Gastroesophageal sphincter (tissue), 4 donors: ENCODE measurements at regions not wholly inside any gene's neighbourhood (a gene's known extent, or its start where the extent isn't known, plus 50 kb on each side); places are given as distances from the start of the nearest gene placed in this dataset.

Experiments
- ATAC-seq: fragments of 150-250 bp; one replicate; pipeline ENCODE4 v1.9.1; 2016; ENCODE audit warnings: mild to moderate bottlenecking, moderate library complexity
- H3K27ac ChIP-seq, 4 donors: fragments of 200-600 bp; sonication (generic) in 3 of 4; 1 replicate in 3 of 4; 2 replicates in 1 of 4; pipeline ENCODE4 v1.5.1; 2016 to 2019
- H3K27me3 ChIP-seq: fragments of 200-600 bp; sonication (generic); one replicate; pipeline ENCODE4 v1.5.1; 2019
- H3K36me3 ChIP-seq, 2 donors: fragments of 200-600 bp; sonication (generic); one replicate each; pipeline ENCODE4 v1.5.1; 2019; ENCODE audit warnings: control low read depth in 1 of 2
- H3K4me1 ChIP-seq, 3 donors: fragments of 200-600 bp; sonication (generic); 1 replicate in 2 of 3; 2 replicates in 1 of 3; pipeline ENCODE4 v1.5.1; 2016 to 2019; ENCODE audit warnings: control low read depth in 2 of 3
- H3K4me3 ChIP-seq, 2 donors: fragments of 200-600 bp; sonication (generic); one replicate each; pipeline ENCODE4 v1.5.1; 2019; ENCODE audit warnings: mild to moderate bottlenecking in 1 of 2, moderate library complexity in 1 of 2
- H3K9me3 ChIP-seq, 3 donors: fragments of 200-600 bp; sonication (generic); one replicate each; pipeline ENCODE4 v1.5.1; 2017 to 2019; ENCODE audit warnings: control low read depth in 2 of 3
- CTCF ChIP-seq, 4 experiments: fragments of 200-600 bp in 2 of 4; fragments of 450-650 bp in 2 of 4; sonication (generic) in 1 of 4; IDR thresholded peaks; one replicate each; pipeline ENCODE4 v1.5.1; 2017 to 2019; ENCODE audit warnings: antibody characterized with exemption in 4 of 4, mild to moderate bottlenecking in 2 of 4, moderate library complexity in 2 of 4
- EP300 ChIP-seq: sonication (generic); formaldehyde crosslinking; IDR thresholded peaks from one replicate; pipeline ENCODE4 v1.6.1; 2017; ENCODE audit warnings: antibody characterized with exemption, mild to moderate bottlenecking
- POLR2A ChIP-seq, 2 donors: fragments of 450-650 bp; IDR thresholded peaks; one replicate each; pipeline ENCODE4 v1.6.1; 2017; ENCODE audit warnings: antibody characterized with exemption in 2 of 2, mild to moderate bottlenecking in 2 of 2, moderate library complexity in 1 of 2
- POLR2AphosphoS5 ChIP-seq: sonication (generic); formaldehyde crosslinking; IDR thresholded peaks from one replicate; pipeline ENCODE4 v1.6.1; 2017; ENCODE audit warnings: antibody characterized with exemption
- WGBS, 2 donors: methylation state at CpG; one replicate each; pipeline ENCODE4 v1.1.5; 2018; ENCODE audit warnings: low coverage in 1 of 2; 5-methylcytosine and 5-hydroxymethylcytosine counted together

DNA sequence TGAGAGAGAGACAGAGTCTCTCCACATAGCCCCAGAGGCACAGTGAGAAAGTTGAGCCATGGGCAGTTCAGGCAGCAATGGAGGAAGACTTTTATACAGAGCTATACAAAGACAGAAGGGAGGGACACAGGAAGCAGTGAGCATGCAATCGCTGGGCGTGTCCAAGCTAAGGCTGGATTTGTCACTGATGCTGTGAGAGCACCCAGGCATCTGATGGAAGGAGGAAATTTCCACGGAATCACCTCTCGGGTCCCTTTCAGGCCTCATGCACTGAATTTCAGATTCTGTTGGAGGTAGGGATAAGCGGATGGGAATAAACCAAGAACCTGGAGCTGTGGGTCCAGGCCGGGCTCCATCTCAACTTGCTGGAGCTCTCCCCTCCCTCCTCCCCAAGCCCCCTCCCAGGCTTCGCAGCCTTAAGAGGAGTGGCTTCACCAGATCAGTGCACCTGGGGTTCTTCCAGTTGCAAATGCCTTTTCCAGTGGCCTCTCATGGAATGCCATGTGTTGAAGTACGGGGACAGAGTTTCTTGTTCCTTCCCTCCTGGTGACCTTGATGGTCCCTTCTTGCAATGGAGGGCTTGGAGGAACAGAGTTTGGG is 114.8 kb upstream of the ALDH1B1 start:
- no peak for ATAC-seq
- no peak for TF ChIP-seq EP300
- no peak for TF ChIP-seq POLR2A (IDR thresholded peaks at IDR 0.05)
- no peak for TF ChIP-seq CTCF (IDR thresholded peaks at IDR 0.05)
- no peak for TF ChIP-seq POLR2AphosphoS5
- 88 to 92% methylated on average over 5 to 6 of the region's 8 CpGs for WGBS, 2 donors
- H3K4me1 ChIP-seq = no peaks in the 10 kb centered on the region
- no peak overlapping the region for H3K27ac ChIP-seq
- no peak overlapping the region for H3K4me3 ChIP-seq
- H3K27me3 ChIP-seq = no peaks in the 10 kb centered on the region
- H3K9me3 ChIP-seq = no peaks in the 10 kb centered on the region
- H3K36me3 ChIP-seq = no peaks in the 10 kb centered on the region

DNA sequence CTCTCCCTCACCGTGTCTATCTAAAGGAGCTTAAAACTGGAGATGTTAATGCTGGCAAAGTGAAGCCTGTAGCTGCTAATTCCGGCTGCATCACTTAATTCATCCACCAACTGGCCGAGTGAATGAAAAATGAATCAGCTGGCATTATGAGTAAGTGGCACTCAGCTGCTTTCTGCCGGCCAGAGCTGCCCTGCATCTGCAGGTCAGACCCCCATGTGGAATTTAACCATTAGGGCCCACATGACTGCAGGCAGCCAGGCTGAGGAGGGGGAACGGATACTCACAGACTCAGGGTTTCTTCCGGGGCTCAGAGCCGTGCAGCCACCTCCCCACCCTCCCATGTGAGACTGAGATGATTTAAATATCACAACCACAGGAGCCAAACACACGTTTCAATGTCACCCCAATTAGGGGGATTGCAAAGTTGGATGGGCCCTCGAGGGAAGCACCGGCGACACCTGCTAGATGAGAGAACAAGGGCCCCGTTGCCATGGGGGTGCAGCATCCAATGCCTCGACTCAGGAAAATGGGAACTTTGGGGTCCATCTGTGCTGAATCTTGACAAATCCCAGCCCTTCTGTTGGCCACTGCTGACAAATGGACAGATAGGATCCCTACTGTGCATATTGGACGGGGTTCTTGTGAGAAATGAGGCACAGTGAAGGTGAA is 115.6 kb upstream of the ALDH1B1 start:
- Histone ChIP-seq H3K27me3 (no peaks in the 10 kb centered on the region), H3K9me3 (no peaks in the 10 kb centered on the region), H3K36me3 (no peaks in the 10 kb centered on the region), H3K4me3 (no peak overlapping the region), H3K4me1 (no peaks in the 10 kb centered on the region), H3K27ac (no peak overlapping the region)
- 60 to 83% methylated on average over 1 to 7 of the region's 14 CpGs for WGBS, 2 donors
- no peak for ATAC-seq
- no peak for TF ChIP-seq POLR2A (IDR thresholded peaks at IDR 0.05)
- TF ChIP-seq EP300 = no peak
- no peak for TF ChIP-seq POLR2AphosphoS5
- TF ChIP-seq CTCF (IDR thresholded peaks at IDR 0.05) = no peak

DNA sequence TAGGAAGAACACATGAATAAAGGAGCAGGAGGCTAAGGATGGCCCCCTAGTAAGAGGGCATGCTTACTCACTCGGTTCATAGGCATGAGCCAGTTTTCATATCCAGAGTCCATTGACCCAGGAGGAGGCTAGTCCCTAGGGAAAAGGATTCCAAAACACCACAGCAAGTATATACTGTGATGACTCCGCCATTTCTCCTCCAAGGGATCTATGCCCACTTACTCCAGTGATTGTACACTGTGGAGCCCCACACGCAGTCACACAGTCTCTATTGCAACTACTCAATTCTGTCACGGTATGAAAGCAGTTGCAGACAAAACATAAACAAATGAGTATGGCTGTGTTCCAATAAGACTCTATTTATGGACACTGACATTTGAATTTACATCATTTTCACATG is 117.7 kb upstream of the ALDH1B1 start:
- H3K4me1 ChIP-seq = no peaks in the 10 kb centered on the region
- no peaks in the 10 kb centered on the region for H3K9me3 ChIP-seq
- no peaks in the 10 kb centered on the region for H3K36me3 ChIP-seq
- H3K4me3 ChIP-seq = no peak overlapping the region
- no peak for TF ChIP-seq POLR2A (IDR thresholded peaks at IDR 0.05)
- TF ChIP-seq EP300 = no peak
- TF ChIP-seq CTCF (IDR thresholded peaks at IDR 0.05) = no peak
- no peak for TF ChIP-seq POLR2AphosphoS5
- no peak overlapping the region for H3K27ac ChIP-seq
- no peak for ATAC-seq
- WGBS, 2 donors = 60 to 61% methylated on average over 4 of the region's 4 CpGs
- H3K27me3 ChIP-seq = no peaks in the 10 kb centered on the region

DNA sequence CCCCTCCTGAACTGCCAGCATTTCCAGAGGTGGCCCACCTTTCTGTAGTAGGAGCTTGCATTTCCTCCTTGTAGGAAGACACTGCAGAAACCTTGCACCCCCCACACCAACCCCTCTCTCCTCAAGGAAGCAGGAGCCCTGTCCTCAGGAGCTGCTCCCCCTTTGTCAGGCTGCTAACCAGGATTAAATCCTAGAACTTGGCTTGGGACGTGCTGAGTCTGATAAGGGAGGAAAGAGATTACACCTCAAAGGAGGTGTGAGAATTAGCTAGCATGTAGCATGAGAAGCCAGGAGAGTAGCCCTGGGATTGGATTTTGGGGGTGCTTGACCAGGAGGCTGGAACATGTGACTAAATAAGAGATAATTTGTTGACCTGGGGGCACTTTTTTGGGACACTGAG is 119.8 kb upstream of the ALDH1B1 start:
- TF ChIP-seq POLR2AphosphoS5 (no peak), CTCF (IDR thresholded peaks at IDR 0.05) (no peak), POLR2A (IDR thresholded peaks at IDR 0.05) (no peak), EP300 (no peak)
- H3K9me3 ChIP-seq = no peaks in the 10 kb centered on the region
- no peaks in the 10 kb centered on the region for H3K27me3 ChIP-seq
- H3K4me3 ChIP-seq = no peak overlapping the region
- no peak for ATAC-seq
- H3K36me3 ChIP-seq = no peaks in the 10 kb centered on the region
- no peaks in the 10 kb centered on the region for H3K4me1 ChIP-seq
- H3K27ac ChIP-seq = no peak overlapping the region
- WGBS, 2 donors = 100% methylated on average over 1 of the region's 1 CpG; no CpG with 5 or more reads in 1 of the 2 donors

- no peak for TF ChIP-seq POLR2AphosphoS5
- TF ChIP-seq POLR2A (IDR thresholded peaks at IDR 0.05) = no peak
- no peak for TF ChIP-seq CTCF (IDR thresholded peaks at IDR 0.05)
- TF ChIP-seq EP300 = no peak
- 69 to 77% methylated on average over 2 to 3 of the region's 3 CpGs for WGBS, 2 donors
- no peaks in the 10 kb centered on the region for H3K4me1 ChIP-seq
- H3K36me3 ChIP-seq = no peaks in the 10 kb centered on the region
- H3K9me3 ChIP-seq = no peaks in the 10 kb centered on the region
- H3K27ac ChIP-seq = no peak overlapping the region
- ATAC-seq = no peak
- H3K4me3 ChIP-seq = no peak overlapping the region
- H3K27me3 ChIP-seq = no peaks in the 10 kb centered on the region
Observed at GRCh38 chr9:38271666-38272241, 120.7 kb upstream of the ALDH1B1 start.
